Thoracic aorta (tissue), 2 donors: ENCODE measurements at regions not wholly inside any gene's neighbourhood (a gene's known extent, or its start where the extent isn't known, plus 50 kb on each side); places are given as distances from the start of the nearest gene placed in this dataset.

Experiments used
- ATAC-seq: fragments of 150-250 bp; one replicate; pipeline ENCODE4 v1.8.0; 2017; ENCODE audit warnings: low read depth; ENCODE audit not compliant: insufficient number of reproducible peaks, low FRiP score
- DNase-seq: peaks from one replicate; pipeline ENCODE4 v3.0.0-alpha.2; 2020; ENCODE audit warnings: low spot score
- H3K27ac ChIP-seq, 2 donors: fragments of 200-600 bp; sonication (generic); 1 replicate in 1 of 2; 2 replicates in 1 of 2; pipeline ENCODE4 v1.5.1; 2016; ENCODE audit warnings: mild to moderate bottlenecking in 2 of 2, moderate library complexity in 2 of 2
- H3K27me3 ChIP-seq: fragments of 200-600 bp; sonication (generic); replicated peaks from 2 replicates; pipeline ENCODE4 v1.6.0; 2016; ENCODE audit warnings: mild to moderate bottlenecking; ENCODE audit not compliant: insufficient read depth
- H3K36me3 ChIP-seq: fragments of 200-600 bp; sonication (generic); one replicate; pipeline ENCODE4 v1.5.1; 2016
- H3K4me1 ChIP-seq, 2 donors: fragments of 200-600 bp; sonication (generic); 1 replicate in 1 of 2; 2 replicates in 1 of 2; pipeline versions ENCODE4 v1.5.1 to v1.6.0; 2016; ENCODE audit warnings: low read depth in 2 of 2, mild to moderate bottlenecking in 1 of 2; ENCODE audit not compliant: control insufficient read depth in 1 of 2
- H3K4me3 ChIP-seq: fragments of 200-600 bp; sonication (generic); 2 replicates; pipeline ENCODE4 v1.5.1; 2016; ENCODE audit warnings: mild to moderate bottlenecking
- H3K9me3 ChIP-seq: fragments of 200-600 bp; sonication (generic); 2 replicates; pipeline ENCODE4 v1.5.1; 2016
- CTCF ChIP-seq: fragments of 200-600 bp; sonication (generic); IDR thresholded peaks from one replicate; pipeline ENCODE4 v1.5.1; 2019; ENCODE audit warnings: antibody characterized with exemption

- H3K27ac ChIP-seq, result no peak overlapping the region
- no peak for TF ChIP-seq CTCF
- H3K4me3 ChIP-seq, result no peak overlapping the region
- ATAC-seq (no peak), DNase-seq (no peak)
- H3K9me3 ChIP-seq, result no peaks in the 10 kb centered on the region
- no peaks in the 10 kb centered on the region for H3K27me3 ChIP-seq
- H3K36me3 ChIP-seq, result no peaks in the 10 kb centered on the region
- H3K4me1 ChIP-seq, result no peaks in the 10 kb centered on the region
Measured at GRCh38 chr11:44446996-44447771, 118.3 kb upstream of the CD82 start.

GRCh38 chr11:44450295-44450932 lies 115.0 kb upstream of the CD82 start:
- Histone ChIP-seq H3K36me3 (no peaks in the 10 kb centered on the region), H3K27ac (no peak overlapping the region), H3K9me3 (no peaks in the 10 kb centered on the region), H3K27me3 (no peaks in the 10 kb centered on the region), H3K4me3 (no peak overlapping the region), H3K4me1 (no peaks in the 10 kb centered on the region)
- ATAC-seq (no peak), DNase-seq (no peak)
- TF ChIP-seq CTCF, result no peak

- H3K4me3 ChIP-seq, result no peak overlapping the region
- no peaks in the 10 kb centered on the region for H3K27me3 ChIP-seq
- no peak for ATAC-seq
- no peaks in the 10 kb centered on the region for H3K9me3 ChIP-seq
- TF ChIP-seq CTCF, result no peak
- no peaks in the 10 kb centered on the region for H3K36me3 ChIP-seq
- DNase-seq, result no peak
- no peaks in the 10 kb centered on the region for H3K4me1 ChIP-seq
- no peak overlapping the region for H3K27ac ChIP-seq
Measured at GRCh38 chr11:44451706-44452105, 113.8 kb upstream of the CD82 start.

GRCh38 chr11:44452827-44453572 lies 112.5 kb upstream of the CD82 start:
- no peak for TF ChIP-seq CTCF
- no peaks in the 10 kb centered on the region for H3K36me3 ChIP-seq
- H3K27ac ChIP-seq, result no peak overlapping the region
- DNase-seq (no peak), ATAC-seq (no peak)
- no peak overlapping the region for H3K4me3 ChIP-seq
- no peaks in the 10 kb centered on the region for H3K9me3 ChIP-seq
- no peaks in the 10 kb centered on the region for H3K27me3 ChIP-seq
- no peaks in the 10 kb centered on the region for H3K4me1 ChIP-seq

GRCh38 chr11:44453871-44454270 lies 111.6 kb upstream of the CD82 start:
- Histone ChIP-seq H3K9me3 (no peaks in the 10 kb centered on the region), H3K36me3 (no peaks in the 10 kb centered on the region), H3K27me3 (no peaks in the 10 kb centered on the region), H3K4me1 (no peaks in the 10 kb centered on the region), H3K27ac (no peak overlapping the region), H3K4me3 (no peak overlapping the region)
- DNase-seq, result no peak
- no peak for ATAC-seq
- TF ChIP-seq CTCF, result no peak
